HCT116 (cell line): ENCODE measurements at regions not wholly inside any gene's neighbourhood (a gene's known extent, or its start where the extent isn't known, plus 50 kb on each side); places are given as distances from the start of the nearest gene placed in this dataset.

Experiments used
- ATAC-seq: fragments of 200-7000 bp; cut with Tn5 transposase; 2 replicates; pipeline ENCODE4 v1.9.1; 2020; ENCODE audit warnings: mild to moderate bottlenecking, moderate library complexity
- BruUV-seq: library from RNA; stranded (reverse); fragments of 400-500 nt; replicated peaks from 2 replicates; lab custom pipeline; 2021; lab: Mats Ljungman, UMichigan
- CTCF ChIA-PET: fragments of 300-600 bp; sonication (Branson Sonifier 250); formaldehyde crosslinking; loops from one replicate; lab custom pipeline; 2021; ENCODE audit warnings: antibody characterized with exemption; lab: Charles Lee
- POLR2A ChIA-PET: fragments of 300-600, 350-600 bp; sonication (Branson Sonifier 250); formaldehyde crosslinking; loops from one replicate; lab custom pipeline; 2021; ENCODE audit warnings: antibody characterized with exemption; lab: Charles Lee
- RAD21 ChIA-PET, 2 experiments: fragments of 300-600 bp; sonication (Branson Sonifier 250); formaldehyde crosslinking; loops; one replicate each; lab custom pipeline; 2023; ENCODE audit warnings: low total read pairs in 2 of 2; ENCODE audit not compliant: uncharacterized antibody in 2 of 2, unreplicated experiment in 2 of 2, low non-redundant PET in 1 of 2; lab: Charles Lee
- DNase-seq: peaks from one replicate; pipeline ENCODE4 v3.0.0-alpha.2; 2010; ENCODE audit warnings: low read depth, low spot score
- H2AFZ ChIP-seq: fragments of 200-600 bp; shearing (Covaris generic), sonication (generic); 2 replicates; pipeline ENCODE4 v1.6.1; 2017; ENCODE audit warnings: low read depth, mixed run types, mixed read lengths, antibody characterized with exemption, low read length; ENCODE audit not compliant: poor library complexity, severe bottlenecking
- H3K27ac ChIP-seq: 2 replicates; pipeline ENCODE4 v1.5.1; 2012; ENCODE audit warnings: low read depth, low read length
- H3K27me3 ChIP-seq: fragments of 200-600 bp; sonication (generic); 2 replicates; pipeline ENCODE4 v1.6.1; 2016; ENCODE audit warnings: mixed run types, low read length, mixed read lengths; ENCODE audit not compliant: insufficient read depth
- H3K36me3 ChIP-seq, 2 experiments: fragments of 200-500 bp in 1 of 2; fragments of 200-600 bp in 1 of 2; sonication (Bioruptor generic) in 1 of 2; sonication (generic) in 1 of 2; 2 replicates each; pipeline versions ENCODE4 v1.5.1 to v1.6.1; 2014 to 2016; ENCODE audit warnings: low read length in 2 of 2, inconsistent platforms in 1 of 2, mixed read lengths in 1 of 2, mixed run types in 1 of 2; ENCODE audit not compliant: insufficient read depth in 2 of 2, control insufficient read depth in 1 of 2
- H3K4me1 ChIP-seq, 2 experiments: fragments of 200-600 bp in 1 of 2; sonication (generic) in 1 of 2; 2 replicates each; pipeline versions ENCODE4 v1.5.1 to v1.6.1; 2012 to 2017; ENCODE audit warnings: low read length in 2 of 2, inconsistent platforms in 1 of 2, mild to moderate bottlenecking in 1 of 2, mixed read lengths in 1 of 2, mixed run types in 1 of 2, moderate library complexity in 1 of 2; ENCODE audit not compliant: insufficient read depth in 2 of 2, control insufficient read depth in 1 of 2
- H3K4me2 ChIP-seq: fragments of 200-600 bp; sonication (generic); 2 replicates; pipeline ENCODE4 v1.6.1; 2017; ENCODE audit warnings: mixed run types, low read length, mixed read lengths
- H3K4me3 ChIP-seq, 2 experiments: fragments of 200-600 bp in 1 of 2; sonication (generic) in 1 of 2; replicated peaks in 1 of 2; 2 replicates each; pipeline ENCODE4 v1.5.1; 2011 to 2016; ENCODE audit warnings: low read length in 2 of 2, control low read depth in 1 of 2, low read depth in 1 of 2, mild to moderate bottlenecking in 1 of 2, mixed read lengths in 1 of 2, mixed run types in 1 of 2
- H3K79me2 ChIP-seq: fragments of 200-600 bp; sonication (generic); 2 replicates; pipeline ENCODE4 v1.6.1; 2017; ENCODE audit warnings: mild to moderate bottlenecking, mixed run types, low read length, moderate library complexity, mixed read lengths; ENCODE audit not compliant: insufficient read depth
- H3K9ac ChIP-seq: fragments of 200-600 bp; sonication (generic); 2 replicates; pipeline ENCODE4 v1.6.1; 2016; ENCODE audit warnings: low read length, mixed read lengths
- H3K9me2 ChIP-seq: fragments of 200-600 bp; sonication (generic), shearing (Covaris generic); 2 replicates; pipeline ENCODE4 v1.6.1; 2017; ENCODE audit warnings: mixed run types, mild to moderate bottlenecking, moderate library complexity; ENCODE audit not compliant: insufficient read depth
- H3K9me3 ChIP-seq, 2 experiments: fragments of 200-500 bp in 1 of 2; fragments of 200-600 bp in 1 of 2; sonication (Bioruptor generic) in 1 of 2; sonication (generic) in 1 of 2; 2 replicates each; pipeline ENCODE4 v1.6.1; 2014 to 2017; ENCODE audit warnings: low read length in 2 of 2, mixed read lengths in 2 of 2, inconsistent platforms in 1 of 2, low read depth in 1 of 2, mild to moderate bottlenecking in 1 of 2, mixed run types in 1 of 2, moderate library complexity in 1 of 2; ENCODE audit not compliant: control insufficient read depth in 1 of 2, insufficient read depth in 1 of 2
- H4K20me1 ChIP-seq: fragments of 200-600 bp; sonication (generic), shearing (Covaris generic); 2 replicates; pipeline ENCODE4 v1.6.1; 2017; ENCODE audit warnings: mixed run types, mild to moderate bottlenecking, moderate library complexity; ENCODE audit not compliant: insufficient read depth
- CTCF ChIP-seq, 3 experiments: fragments of 200-600 bp in 1 of 3; sonication (generic) in 1 of 3; IDR thresholded peaks in 2 of 3; conservative IDR thresholded peaks in 1 of 3; 2 replicates each; pipeline ENCODE4 v1.5.1; 2012 to 2017; ENCODE audit warnings: low read depth in 2 of 3, low read length in 2 of 3, antibody characterized with exemption in 1 of 3, borderline replicate concordance in 1 of 3, control low read depth in 1 of 3, mild to moderate bottlenecking in 1 of 3, mixed read lengths in 1 of 3, mixed run types in 1 of 3, moderate library complexity in 1 of 3; ENCODE audit not compliant: insufficient read depth in 1 of 3
- EGR1 ChIP-seq: IDR thresholded peaks from 2 replicates; pipeline ENCODE4 v1.6.1; 2012; ENCODE audit warnings: low read depth
- EZH2phosphoT487 ChIP-seq: fragments of 200-600 bp; IDR thresholded peaks from 2 replicates; pipeline ENCODE4 v1.6.1; 2018; ENCODE audit warnings: antibody characterized with exemption, borderline replicate concordance
- POLR2A ChIP-seq: IDR thresholded peaks from 2 replicates; pipeline ENCODE4 v1.7.0; 2011; ENCODE audit warnings: borderline replicate concordance; ENCODE audit not compliant: insufficient read depth, insufficient read length; ENCODE audit errors: extremely low read depth
- RAD21 ChIP-seq: IDR thresholded peaks from 2 replicates; pipeline ENCODE4 v1.6.1; 2012; ENCODE audit warnings: low read depth, mild to moderate bottlenecking
- SP1 ChIP-seq: IDR thresholded peaks from 2 replicates; pipeline ENCODE4 v1.6.1; 2012; ENCODE audit warnings: low read depth
- TCF7L2 ChIP-seq: IDR thresholded peaks from 2 replicates; pipeline ENCODE4 v1.7.0; 2011; ENCODE audit warnings: borderline replicate concordance, inconsistent platforms; ENCODE audit not compliant: insufficient read depth, insufficient read length; ENCODE audit errors: extremely low read depth
- YY1 ChIP-seq: IDR thresholded peaks from 2 replicates; pipeline ENCODE4 v1.6.1; 2011; ENCODE audit warnings: low read length, low read depth, moderate library complexity, mild to moderate bottlenecking; ENCODE audit not compliant: insufficient replicate concordance; ENCODE audit errors: extremely low read depth
- ZNF274 ChIP-seq: fragments of 200-500 bp; sonication (Bioruptor generic); IDR thresholded peaks from 2 replicates; pipeline ENCODE4 v1.6.1; 2014; ENCODE audit warnings: mild to moderate bottlenecking, low read depth, low read length, inconsistent platforms
- intact Hi-C: fragments of 100-400 bp; cut with micrococcal nuclease; formaldehyde crosslinking; loops from 2 replicates; pipeline ENCODE4 v1.10.0; 2022
- TF ChIP-seq, protein P1 (sequence below): IDR thresholded peaks from 2 replicates; pipeline ENCODE4 v1.6.1; 2012; ENCODE audit warnings: low read depth

DNA sequence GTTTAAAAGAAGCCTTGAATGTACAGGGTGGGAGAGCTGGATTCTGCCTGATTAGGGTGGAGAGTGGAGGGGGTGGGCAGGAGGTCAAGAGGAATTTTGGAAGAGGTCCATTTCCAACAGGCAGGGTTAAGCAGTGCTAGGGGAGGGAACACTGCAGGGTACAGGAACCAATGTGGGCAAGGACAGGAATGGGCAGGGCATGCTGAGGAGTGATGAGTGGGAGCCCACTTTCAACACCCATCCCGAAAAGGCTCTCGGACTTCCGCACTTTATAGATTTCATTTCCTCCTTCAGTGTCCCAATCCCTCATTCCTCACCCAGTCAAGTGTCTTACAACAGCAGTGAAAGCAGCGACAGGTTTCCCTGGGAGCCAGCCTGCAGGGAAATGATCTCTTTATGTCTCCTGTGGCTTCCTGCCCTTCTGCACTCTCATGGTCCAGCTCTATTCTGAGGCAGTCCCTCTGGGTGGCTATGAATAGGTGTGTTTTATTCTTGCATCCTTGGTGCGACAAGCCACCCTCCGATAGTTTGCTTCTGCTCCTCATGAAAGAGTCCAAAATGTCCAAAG lies 50.5 kb upstream of the ZNF507 start:
- ChIA-PET POLR2A (no interaction called here), CTCF (no interaction called here), RAD21 (no interaction called here)
- H4K20me1 ChIP-seq: no peaks in the 10 kb centered on the region
- H3K36me3 ChIP-seq: no peaks in the 10 kb centered on the region
- no peak for ATAC-seq
- BruUV-seq: no TSS peak
- no peak overlapping the region for H2AFZ ChIP-seq
- H3K4me1 ChIP-seq: no peaks in the 10 kb centered on the region
- TF ChIP-seq, protein P1, sequence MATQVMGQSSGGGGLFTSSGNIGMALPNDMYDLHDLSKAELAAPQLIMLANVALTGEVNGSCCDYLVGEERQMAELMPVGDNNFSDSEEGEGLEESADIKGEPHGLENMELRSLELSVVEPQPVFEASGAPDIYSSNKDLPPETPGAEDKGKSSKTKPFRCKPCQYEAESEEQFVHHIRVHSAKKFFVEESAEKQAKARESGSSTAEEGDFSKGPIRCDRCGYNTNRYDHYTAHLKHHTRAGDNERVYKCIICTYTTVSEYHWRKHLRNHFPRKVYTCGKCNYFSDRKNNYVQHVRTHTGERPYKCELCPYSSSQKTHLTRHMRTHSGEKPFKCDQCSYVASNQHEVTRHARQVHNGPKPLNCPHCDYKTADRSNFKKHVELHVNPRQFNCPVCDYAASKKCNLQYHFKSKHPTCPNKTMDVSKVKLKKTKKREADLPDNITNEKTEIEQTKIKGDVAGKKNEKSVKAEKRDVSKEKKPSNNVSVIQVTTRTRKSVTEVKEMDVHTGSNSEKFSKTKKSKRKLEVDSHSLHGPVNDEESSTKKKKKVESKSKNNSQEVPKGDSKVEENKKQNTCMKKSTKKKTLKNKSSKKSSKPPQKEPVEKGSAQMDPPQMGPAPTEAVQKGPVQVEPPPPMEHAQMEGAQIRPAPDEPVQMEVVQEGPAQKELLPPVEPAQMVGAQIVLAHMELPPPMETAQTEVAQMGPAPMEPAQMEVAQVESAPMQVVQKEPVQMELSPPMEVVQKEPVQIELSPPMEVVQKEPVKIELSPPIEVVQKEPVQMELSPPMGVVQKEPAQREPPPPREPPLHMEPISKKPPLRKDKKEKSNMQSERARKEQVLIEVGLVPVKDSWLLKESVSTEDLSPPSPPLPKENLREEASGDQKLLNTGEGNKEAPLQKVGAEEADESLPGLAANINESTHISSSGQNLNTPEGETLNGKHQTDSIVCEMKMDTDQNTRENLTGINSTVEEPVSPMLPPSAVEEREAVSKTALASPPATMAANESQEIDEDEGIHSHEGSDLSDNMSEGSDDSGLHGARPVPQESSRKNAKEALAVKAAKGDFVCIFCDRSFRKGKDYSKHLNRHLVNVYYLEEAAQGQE: no peak
- TF ChIP-seq YY1: no peak
- TF ChIP-seq SP1: no peak
- no peak for TF ChIP-seq EZH2phosphoT487
- no peak for TF ChIP-seq EGR1
- no peak for TF ChIP-seq TCF7L2
- TF ChIP-seq POLR2A: no peak
- no peak for TF ChIP-seq ZNF274
- TF ChIP-seq CTCF (IDR thresholded peaks at IDR 0.05 in 2 of 3, conservative IDR thresholded peaks at IDR 0.05 in 1 of 3; ENCODE audit: borderline replicate concordance in 1 of 3, insufficient read depth in 1 of 3, low read depth in 2 of 3, low read length in 2 of 3): no peak
- TF ChIP-seq RAD21: no peak
- H3K9ac ChIP-seq: no peak overlapping the region
- no peak for DNase-seq
- H3K27ac ChIP-seq: no peak overlapping the region
- no peak overlapping the region for H3K4me2 ChIP-seq
- H3K79me2 ChIP-seq: no peaks in the 10 kb centered on the region
- no peaks in the 10 kb centered on the region for H3K9me3 ChIP-seq
- no peaks in the 10 kb centered on the region for H3K27me3 ChIP-seq
- H3K4me3 ChIP-seq: no peak overlapping the region
- intact Hi-C loops: no loop called here
- H3K9me2 ChIP-seq: no peaks in the 10 kb centered on the region
